HCT116 (cell line): ENCODE measurements at regions not wholly inside any gene's neighbourhood (a gene's known extent, or its start where the extent isn't known, plus 50 kb on each side); places are given as distances from the start of the nearest gene placed in this dataset.

Experiments
- ATF3 ChIP-seq: IDR thresholded peaks from 2 replicates; pipeline ENCODE4 v1.6.1; 2012
- CEBPB ChIP-seq: IDR thresholded peaks from 2 replicates; pipeline ENCODE4 v1.6.1; 2012; ENCODE audit warnings: low read depth
- CTCF ChIP-seq, 3 experiments: fragments of 200-600 bp in 1 of 3; sonication (generic) in 1 of 3; IDR thresholded peaks in 2 of 3; conservative IDR thresholded peaks in 1 of 3; 2 replicates each; pipeline ENCODE4 v1.5.1; 2012 to 2017; ENCODE audit warnings: low read depth in 2 of 3, low read length in 2 of 3, antibody characterized with exemption in 1 of 3, borderline replicate concordance in 1 of 3, control low read depth in 1 of 3, mild to moderate bottlenecking in 1 of 3, mixed read lengths in 1 of 3, mixed run types in 1 of 3, moderate library complexity in 1 of 3; ENCODE audit not compliant: insufficient read depth in 1 of 3
- EGR1 ChIP-seq: IDR thresholded peaks from 2 replicates; pipeline ENCODE4 v1.6.1; 2012; ENCODE audit warnings: low read depth
- ELF1 ChIP-seq: IDR thresholded peaks from 2 replicates; pipeline ENCODE4 v1.6.1; 2012; ENCODE audit warnings: low read depth, borderline replicate concordance
- EZH2 ChIP-seq: fragments of 200-600 bp; sonication (generic); IDR thresholded peaks from 2 replicates; pipeline ENCODE4 v1.6.1; 2017; ENCODE audit warnings: antibody characterized with exemption, mixed run types
- EZH2phosphoT487 ChIP-seq: fragments of 200-600 bp; IDR thresholded peaks from 2 replicates; pipeline ENCODE4 v1.6.1; 2018; ENCODE audit warnings: antibody characterized with exemption, borderline replicate concordance
- MAX ChIP-seq: IDR thresholded peaks from 2 replicates; pipeline ENCODE4 v1.6.1; 2012
- POLR2A ChIP-seq: IDR thresholded peaks from 2 replicates; pipeline ENCODE4 v1.7.0; 2011; ENCODE audit warnings: borderline replicate concordance; ENCODE audit not compliant: insufficient read depth, insufficient read length; ENCODE audit errors: extremely low read depth
- POLR2AphosphoS5 ChIP-seq: IDR thresholded peaks from 2 replicates; pipeline ENCODE4 v1.6.1; 2011; ENCODE audit warnings: mild to moderate bottlenecking, low read depth, low read length, moderate library complexity
- ZBTB33 ChIP-seq: IDR thresholded peaks from 2 replicates; pipeline ENCODE4 v1.6.1; 2011; ENCODE audit warnings: mild to moderate bottlenecking, low read length, moderate library complexity; ENCODE audit not compliant: insufficient replicate concordance; ENCODE audit errors: extremely low read depth
- ZNF274 ChIP-seq: fragments of 200-500 bp; sonication (Bioruptor generic); IDR thresholded peaks from 2 replicates; pipeline ENCODE4 v1.6.1; 2014; ENCODE audit warnings: mild to moderate bottlenecking, low read depth, low read length, inconsistent platforms

- TF ChIP-seq POLR2A (no peak), CTCF (IDR thresholded peaks at IDR 0.05 in 2 of 3, conservative IDR thresholded peaks at IDR 0.05 in 1 of 3; ENCODE audit: borderline replicate concordance in 1 of 3, insufficient read depth in 1 of 3, low read depth in 2 of 3, low read length in 2 of 3) (no peak), MAX (no peak), EGR1 (no peak), EZH2 (no peak), CEBPB (no peak), ZNF274 (no peak), EZH2phosphoT487 (no peak), ZBTB33 (no peak), ATF3 (no peak), POLR2AphosphoS5 (no peak), ELF1 (no peak)
Observed at GRCh38 chr6:21911208-21911607, 317.7 kb downstream of the SOX4 start.
